ENCODE measurements at regions not wholly inside any gene's neighbourhood (a gene's known extent, or its start where the extent isn't known, plus 50 kb on each side); places are given as distances from the start of the nearest gene placed in this dataset.

DNA sequence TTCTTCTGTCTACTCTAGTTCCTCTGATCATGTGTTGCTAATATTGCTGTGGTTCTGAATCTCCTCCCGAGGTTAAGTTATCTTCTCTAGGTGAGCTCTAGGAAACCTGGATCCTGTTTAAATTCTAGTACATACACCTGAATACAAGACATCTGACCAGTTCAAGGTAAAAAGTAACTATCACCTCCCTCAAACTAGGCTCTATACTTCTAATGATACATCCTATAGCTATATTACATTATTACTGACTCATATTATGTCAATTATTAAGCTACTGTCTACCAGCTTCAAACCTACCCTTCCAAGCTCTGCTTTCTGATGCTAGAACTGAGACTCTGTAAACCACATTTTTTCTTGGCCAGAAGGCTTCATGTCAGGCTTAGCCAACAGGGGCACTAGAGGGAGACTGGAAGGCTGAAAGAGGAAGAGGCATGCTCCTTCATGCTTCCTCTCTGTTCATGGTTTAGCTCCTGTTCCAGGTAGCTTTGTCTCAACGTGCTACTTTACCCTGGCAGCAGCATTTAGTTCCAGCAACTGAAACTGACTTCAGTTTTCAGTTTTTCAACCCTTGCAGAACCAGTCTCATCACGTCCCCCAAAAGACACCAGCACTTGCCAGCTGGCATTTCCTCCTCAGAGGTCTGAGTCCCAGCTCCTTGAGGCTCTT, 148.4 kb upstream of the TOP1 start:
- ATAC-seq (peak; percentile 52), DNase-seq (ENCODE audit: low spot score) (no peak), FAIRE-seq (no peak)
- no peak overlapping the region for H3K9ac ChIP-seq (ENCODE audit: insufficient read depth, low read depth, low read length)
- 6% methylated on average over 3 of the region's 3 CpGs for WGBS (ENCODE audit: low lambda C conversion rate)
- no peak overlapping the region for H3K27ac ChIP-seq (ENCODE audit: extremely low read length, insufficient read depth, low read length)
- no peaks in the 10 kb centered on the region for H3K36me3 ChIP-seq (replicated peaks in 1 of 2; ENCODE audit: control insufficient read depth in 1 of 2, insufficient read depth in 2 of 2, low read length in 2 of 2)
- POLR2A ChIA-PET: no interaction called here
- TF ChIP-seq CAMTA2 (CRISPR knock-in tag; IDR thresholded peaks at IDR 0.05; ENCODE audit: borderline replicate concordance) (no peak), SIX4 (CRISPR knock-in tag; IDR thresholded peaks at IDR 0.05) (no peak), PHF20 (CRISPR knock-in tag; IDR thresholded peaks at IDR 0.05) (no peak), FOXC1 (CRISPR knock-in tag; IDR thresholded peaks at IDR 0.05; ENCODE audit: borderline replicate concordance) (no peak), LCORL (IDR thresholded peaks at IDR 0.05) (no peak), LCORL (CRISPR knock-in tag; IDR thresholded peaks at IDR 0.05) (no peak), HDAC6 (IDR thresholded peaks at IDR 0.05; ENCODE audit: low read depth, low read length) (no peak), PTBP1 (IDR thresholded peaks at IDR 0.05; ENCODE audit: low read depth, low read length, poor library complexity, severe bottlenecking) (no peak)
- BruUV-seq (replicated peaks): no TSS peak
- no peaks in the 10 kb centered on the region for H3K4me1 ChIP-seq (ENCODE audit: insufficient read depth, low read length)
- H2AFZ ChIP-seq (ENCODE audit: low read length): no peak overlapping the region
- CTCF ChIA-PET (ENCODE audit: low intra/inter-chr PET ratio, low total read pairs): no interaction called here
- H4K20me1 ChIP-seq (ENCODE audit: insufficient read depth, low read length): no peaks in the 10 kb centered on the region
- in situ Hi-C loops (cut with HindIII; ENCODE audit: extremely low pct_ligation_motif_present, low pct_unique_long_range_greater_than_20kb) (no loop called here), intact Hi-C loops (cut with micrococcal nuclease; ENCODE audit: unreplicated experiment) (no loop called here)
- H3K27me3 ChIP-seq (ENCODE audit: control insufficient read depth in 1 of 2, insufficient read depth in 2 of 2, low read length in 2 of 2): peaks cover under 1 to 4% of the 10 kb centered on the region in 2 experiments; a peak in 2 of 5 replicates
- H3K4me3 ChIP-seq (replicated peaks in 1 of 3; ENCODE audit: insufficient read depth in 1 of 3, low read depth in 2 of 3, low read length in 3 of 3): no peak overlapping the region
- no peaks in the 10 kb centered on the region for H3K79me2 ChIP-seq (ENCODE audit: insufficient read depth, low read length)
- no peaks in the 10 kb centered on the region for H3K9me3 ChIP-seq (ENCODE audit: low read length)
- no peak overlapping the region for H3K4me2 ChIP-seq (ENCODE audit: low read depth, low read length)

DNA sequence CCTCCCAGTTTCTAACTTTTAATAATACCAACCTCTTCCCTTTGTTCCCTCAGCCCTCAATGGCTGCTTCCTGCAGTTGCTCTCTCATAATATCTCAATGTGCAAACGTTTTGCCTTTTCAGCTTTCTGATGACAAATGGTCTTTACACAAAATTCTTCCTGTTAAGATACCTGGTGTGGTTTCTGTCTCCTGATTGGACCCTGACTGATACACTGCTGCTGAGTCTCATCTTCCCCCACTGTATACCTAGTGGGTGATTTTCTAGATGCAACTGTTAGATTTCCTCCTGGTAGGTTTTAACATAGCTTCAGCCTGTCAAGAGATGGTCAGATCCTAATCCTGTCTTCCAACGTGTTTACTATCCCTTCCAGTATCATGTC, 147.9 kb upstream of the TOP1 start:
- no peaks in the 10 kb centered on the region for H3K4me1 ChIP-seq (ENCODE audit: insufficient read depth, low read length)
- no peak overlapping the region for H3K9ac ChIP-seq (ENCODE audit: insufficient read depth, low read depth, low read length)
- WGBS (ENCODE audit: low lambda C conversion rate): 0% methylated on average over 2 of the region's 2 CpGs
- no peaks in the 10 kb centered on the region for H4K20me1 ChIP-seq (ENCODE audit: insufficient read depth, low read length)
- H2AFZ ChIP-seq (ENCODE audit: low read length): no peak overlapping the region
- DNase-seq (ENCODE audit: low spot score): no peak
- H3K79me2 ChIP-seq (ENCODE audit: insufficient read depth, low read length): no peaks in the 10 kb centered on the region
- no peak for FAIRE-seq
- H3K27me3 ChIP-seq (ENCODE audit: control insufficient read depth in 1 of 2, insufficient read depth in 2 of 2, low read length in 2 of 2): peaks cover 4 to 6% of the 10 kb centered on the region in 2 experiments; a peak in 2 of 5 replicates
- intact Hi-C loops (cut with micrococcal nuclease; ENCODE audit: unreplicated experiment): no loop called here
- in situ Hi-C loops (cut with HindIII; ENCODE audit: extremely low pct_ligation_motif_present, low pct_unique_long_range_greater_than_20kb): no loop called here
- POLR2A ChIA-PET: no interaction called here
- H3K27ac ChIP-seq (ENCODE audit: extremely low read length, insufficient read depth, low read length): no peak overlapping the region
- no TSS peak for BruUV-seq (replicated peaks)
- no peaks in the 10 kb centered on the region for H3K36me3 ChIP-seq (replicated peaks in 1 of 2; ENCODE audit: control insufficient read depth in 1 of 2, insufficient read depth in 2 of 2, low read length in 2 of 2)
- no peak overlapping the region for H3K4me2 ChIP-seq (ENCODE audit: low read depth, low read length)
- CTCF ChIA-PET (ENCODE audit: low intra/inter-chr PET ratio, low total read pairs): no interaction called here
- H3K9me3 ChIP-seq (ENCODE audit: low read length): no peaks in the 10 kb centered on the region
- ATAC-seq: no peak
- no peak overlapping the region for H3K4me3 ChIP-seq (replicated peaks in 1 of 3; ENCODE audit: insufficient read depth in 1 of 3, low read depth in 2 of 3, low read length in 3 of 3)
- TF ChIP-seq, protein P1, sequence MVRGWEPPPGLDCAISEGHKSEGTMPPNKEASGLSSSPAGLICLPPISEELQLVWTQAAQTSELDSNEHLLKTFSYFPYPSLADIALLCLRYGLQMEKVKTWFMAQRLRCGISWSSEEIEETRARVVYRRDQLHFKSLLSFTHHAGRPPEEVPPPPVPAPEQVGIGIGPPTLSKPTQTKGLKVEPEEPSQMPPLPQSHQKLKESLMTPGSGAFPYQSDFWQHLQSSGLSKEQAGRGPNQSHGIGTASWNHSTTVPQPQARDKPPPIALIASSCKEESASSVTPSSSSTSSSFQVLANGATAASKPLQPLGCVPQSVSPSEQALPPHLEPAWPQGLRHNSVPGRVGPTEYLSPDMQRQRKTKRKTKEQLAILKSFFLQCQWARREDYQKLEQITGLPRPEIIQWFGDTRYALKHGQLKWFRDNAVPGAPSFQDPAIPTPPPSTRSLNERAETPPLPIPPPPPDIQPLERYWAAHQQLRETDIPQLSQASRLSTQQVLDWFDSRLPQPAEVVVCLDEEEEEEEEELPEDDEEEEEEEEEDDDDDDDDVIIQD (CRISPR knock-in tag; IDR thresholded peaks at IDR 0.05; ENCODE audit: low read depth): no peak
- TF ChIP-seq ZNF24 (IDR thresholded peaks at IDR 0.05): no peak
- no peak for TF ChIP-seq KDM1A (CRISPR knock-in tag; IDR thresholded peaks at IDR 0.05)
- no peak for TF ChIP-seq FOXJ3 (CRISPR knock-in tag; IDR thresholded peaks at IDR 0.05; ENCODE audit: borderline replicate concordance)
- TF ChIP-seq ZNF431 (CRISPR knock-in tag; IDR thresholded peaks at IDR 0.05; ENCODE audit: borderline replicate concordance, low read depth): no peak
- TF ChIP-seq, protein P2, sequence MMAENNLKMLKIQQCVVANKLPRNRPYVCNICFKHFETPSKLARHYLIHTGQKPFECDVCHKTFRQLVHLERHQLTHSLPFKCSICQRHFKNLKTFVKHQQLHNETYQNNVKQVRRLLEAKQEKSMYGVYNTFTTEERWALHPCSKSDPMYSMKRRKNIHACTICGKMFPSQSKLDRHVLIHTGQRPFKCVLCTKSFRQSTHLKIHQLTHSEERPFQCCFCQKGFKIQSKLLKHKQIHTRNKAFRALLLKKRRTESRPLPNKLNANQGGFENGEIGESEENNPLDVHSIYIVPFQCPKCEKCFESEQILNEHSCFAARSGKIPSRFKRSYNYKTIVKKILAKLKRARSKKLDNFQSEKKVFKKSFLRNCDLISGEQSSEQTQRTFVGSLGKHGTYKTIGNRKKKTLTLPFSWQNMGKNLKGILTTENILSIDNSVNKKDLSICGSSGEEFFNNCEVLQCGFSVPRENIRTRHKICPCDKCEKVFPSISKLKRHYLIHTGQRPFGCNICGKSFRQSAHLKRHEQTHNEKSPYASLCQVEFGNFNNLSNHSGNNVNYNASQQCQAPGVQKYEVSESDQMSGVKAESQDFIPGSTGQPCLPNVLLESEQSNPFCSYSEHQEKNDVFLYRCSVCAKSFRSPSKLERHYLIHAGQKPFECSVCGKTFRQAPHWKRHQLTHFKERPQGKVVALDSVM (CRISPR knock-in tag; IDR thresholded peaks at IDR 0.05): no peak
- no peak for TF ChIP-seq TCF12 (IDR thresholded peaks at IDR 0.05)
- TF ChIP-seq TCF12 (CRISPR knock-in tag; IDR thresholded peaks at IDR 0.05): no peak
- TF ChIP-seq ZNF629 (CRISPR knock-in tag; conservative IDR thresholded peaks at IDR 0.05): no peak
